Lung (tissue), 11 donors: ENCODE measurements at regions not wholly inside any gene's neighbourhood (a gene's known extent, or its start where the extent isn't known, plus 50 kb on each side); places are given as distances from the start of the nearest gene placed in this dataset.

Experiments used
- ATAC-seq: fragments of 200-7000 bp; cut with Tn5 transposase; one replicate; pipeline ENCODE4 v1.9.1; 2020; ENCODE audit warnings: moderate number of reproducible peaks; ENCODE audit not compliant: insufficient read depth, low FRiP score
- DNase-seq, 3 donors: peaks; one replicate each; pipeline ENCODE4 v3.0.0-alpha.2; 2013 to 2017
- H3K27ac ChIP-seq, 2 donors: one replicate each; pipeline ENCODE4 v1.5.1; 2013; ENCODE audit warnings: mild to moderate bottlenecking in 2 of 2, moderate library complexity in 2 of 2, control low read depth in 1 of 2, inconsistent platforms in 1 of 2, low read depth in 1 of 2, low read length in 1 of 2
- H3K27me3 ChIP-seq, 3 donors: one replicate each; pipeline ENCODE4 v1.5.1; 2013; ENCODE audit warnings: low read length in 2 of 3; ENCODE audit not compliant: control insufficient read depth in 3 of 3, insufficient read depth in 3 of 3
- H3K36me3 ChIP-seq, 4 donors: one replicate each; pipeline ENCODE4 v1.5.1; 2013; ENCODE audit warnings: low read length in 4 of 4, mild to moderate bottlenecking in 1 of 4, moderate library complexity in 1 of 4; ENCODE audit not compliant: control insufficient read depth in 4 of 4, insufficient read depth in 4 of 4
- H3K4me1 ChIP-seq, 5 donors: one replicate each; pipeline ENCODE4 v1.5.1; 2013; ENCODE audit warnings: low read length in 5 of 5, mild to moderate bottlenecking in 2 of 5, moderate library complexity in 1 of 5; ENCODE audit not compliant: control insufficient read depth in 5 of 5, insufficient read depth in 5 of 5
- H3K4me3 ChIP-seq: one replicate; pipeline ENCODE4 v1.5.1; 2013; ENCODE audit warnings: mild to moderate bottlenecking, control low read depth, moderate library complexity
- H3K9ac ChIP-seq, 2 donors: one replicate each; pipeline ENCODE4 v1.5.1; 2013; ENCODE audit warnings: low read length in 2 of 2, control low read depth in 1 of 2; ENCODE audit not compliant: insufficient read depth in 1 of 2
- H3K9me3 ChIP-seq, 4 donors: one replicate each; pipeline ENCODE4 v1.5.1; 2013; ENCODE audit warnings: low read length in 3 of 4, mild to moderate bottlenecking in 1 of 4, moderate library complexity in 1 of 4; ENCODE audit not compliant: control insufficient read depth in 4 of 4, insufficient read depth in 3 of 4
- WGBS, 2 donors: extraction: QIAGEN DNeasy Blood & Tissue Kit; methylation state at CpG; one replicate each; pipeline ENCODE4 v1.1.7; 2013; 5-methylcytosine and 5-hydroxymethylcytosine counted together
- TF ChIP-seq, protein P1 (sequence below): IDR thresholded peaks from 2 replicates; pipeline ENCODE4 v1.5.1; 2012; ENCODE audit warnings: mild to moderate bottlenecking; ENCODE audit errors: control extremely low read depth, extremely low read depth
- donor health status: control.
- donor health status: control.
- donor health status: Bipolar disorder and iron deficiency.
- donor health status: healthy.
- donor health status: DM: yes; HTN: yes; CAD: no.

DNA sequence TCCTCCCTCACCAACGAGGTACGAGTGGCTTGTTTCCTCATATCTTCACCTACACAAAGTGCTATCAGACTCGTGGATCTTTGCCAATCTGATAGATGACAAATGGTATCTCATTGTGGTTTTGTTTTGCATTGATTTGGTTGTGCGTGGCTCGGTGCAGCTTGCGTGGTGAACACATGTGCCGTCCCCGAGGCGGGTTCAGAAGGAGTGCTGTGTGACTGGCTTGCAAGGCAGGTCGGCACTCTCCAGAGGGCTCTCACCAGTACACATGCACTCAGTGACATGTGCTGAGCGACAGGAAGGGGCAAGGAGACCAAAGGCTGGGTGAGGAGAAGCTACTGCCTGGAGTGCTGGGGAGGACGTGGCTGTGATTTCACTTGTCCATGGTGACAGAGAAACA is 95.3 kb upstream of the PITX1 start:
- peaks cover 0 to 23% (median 6%) of the 10 kb centered on the region in 5 donors for H3K4me1 ChIP-seq
- H3K9me3 ChIP-seq: no peaks in the 10 kb centered on the region
- no peak overlapping the region for H3K27ac ChIP-seq
- H3K4me3 ChIP-seq: no peak overlapping the region
- no peaks in the 10 kb centered on the region for H3K36me3 ChIP-seq
- TF ChIP-seq, protein P1, sequence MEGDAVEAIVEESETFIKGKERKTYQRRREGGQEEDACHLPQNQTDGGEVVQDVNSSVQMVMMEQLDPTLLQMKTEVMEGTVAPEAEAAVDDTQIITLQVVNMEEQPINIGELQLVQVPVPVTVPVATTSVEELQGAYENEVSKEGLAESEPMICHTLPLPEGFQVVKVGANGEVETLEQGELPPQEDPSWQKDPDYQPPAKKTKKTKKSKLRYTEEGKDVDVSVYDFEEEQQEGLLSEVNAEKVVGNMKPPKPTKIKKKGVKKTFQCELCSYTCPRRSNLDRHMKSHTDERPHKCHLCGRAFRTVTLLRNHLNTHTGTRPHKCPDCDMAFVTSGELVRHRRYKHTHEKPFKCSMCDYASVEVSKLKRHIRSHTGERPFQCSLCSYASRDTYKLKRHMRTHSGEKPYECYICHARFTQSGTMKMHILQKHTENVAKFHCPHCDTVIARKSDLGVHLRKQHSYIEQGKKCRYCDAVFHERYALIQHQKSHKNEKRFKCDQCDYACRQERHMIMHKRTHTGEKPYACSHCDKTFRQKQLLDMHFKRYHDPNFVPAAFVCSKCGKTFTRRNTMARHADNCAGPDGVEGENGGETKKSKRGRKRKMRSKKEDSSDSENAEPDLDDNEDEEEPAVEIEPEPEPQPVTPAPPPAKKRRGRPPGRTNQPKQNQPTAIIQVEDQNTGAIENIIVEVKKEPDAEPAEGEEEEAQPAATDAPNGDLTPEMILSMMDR: no peak
- WGBS, 2 donors: 51 to 52% methylated on average over 12 of the region's 12 CpGs
- H3K27me3 ChIP-seq: no peaks in the 10 kb centered on the region
- no peak overlapping the region for H3K9ac ChIP-seq
- ATAC-seq: no peak
- DNase-seq: no peak

GRCh38 chr5:135128361-135128760 is 94.3 kb upstream of the PITX1 start:
- Histone ChIP-seq H3K36me3 (no peaks in the 10 kb centered on the region), H3K4me1 (peaks cover 0 to 28% (median 8%) of the 10 kb centered on the region in 5 donors), H3K27me3 (peaks cover 0 to 2% (median 0%) of the 10 kb centered on the region in 3 donors), H3K9me3 (no peaks in the 10 kb centered on the region), H3K9ac (no peak overlapping the region), H3K27ac (no peak overlapping the region), H3K4me3 (no peak overlapping the region)
- TF ChIP-seq, protein P1: no peak
- WGBS, 2 donors: 58 to 75% methylated on average over 3 of the region's 3 CpGs
- no peak for DNase-seq
- no peak for ATAC-seq

- no peak overlapping the region for H3K9ac ChIP-seq
- peaks cover 0 to 2% (median 0%) of the 10 kb centered on the region in 3 donors for H3K27me3 ChIP-seq
- TF ChIP-seq, protein P1: no peak
- ATAC-seq (no peak), DNase-seq (no peak)
- H3K27ac ChIP-seq: no peak overlapping the region
- peaks cover 0 to 28% (median 8%) of the 10 kb centered on the region in 5 donors for H3K4me1 ChIP-seq
- no peaks in the 10 kb centered on the region for H3K36me3 ChIP-seq
- WGBS, 2 donors: 93 to 94% methylated on average over 11 of the region's 11 CpGs
- no peaks in the 10 kb centered on the region for H3K9me3 ChIP-seq
- no peak overlapping the region for H3K4me3 ChIP-seq
These were observed 93.6 kb upstream of the PITX1 start for GRCh38 chr5:135127439-135128240.
